H1 (cell line): ENCODE measurements at regions not wholly inside any gene's neighbourhood (a gene's known extent, or its start where the extent isn't known, plus 50 kb on each side); places are given as distances from the start of the nearest gene placed in this dataset.

ENCODE experiments used
- CTCF ChIA-PET: fragments of 300-600 bp; sonication (Branson Sonifier 250); formaldehyde crosslinking; loops from one replicate; lab custom pipeline; 2021; ENCODE audit not compliant: partially characterized antibody; lab: Charles Lee
- POLR2A ChIA-PET: fragments of 300-600 bp; sonication (Branson Sonifier 250); formaldehyde crosslinking; loops from one replicate; lab custom pipeline; 2021; ENCODE audit warnings: inconsistent platforms; ENCODE audit not compliant: partially characterized antibody; lab: Charles Lee
- DNase-seq, 2 experiments: peaks; one replicate each; pipeline versions ENCODE4 v3.0.0 to v3.0.0-alpha.2; 2010 to 2022; ENCODE audit warnings: low spot score in 2 of 2, low read depth in 1 of 2, mixed read lengths in 1 of 2
- FAIRE-seq: peaks from 2 replicates; lab custom pipeline; 2011; peaks lifted over from hg19 to GRCh38; lab: Jason Lieb, UNC
- H2AFZ ChIP-seq: 2 replicates; pipeline ENCODE4 v1.8.1; 2012; ENCODE audit warnings: low read length, inconsistent platforms
- H2AK5ac ChIP-seq: 2 replicates; pipeline ENCODE4 v1.6.1; 2013; ENCODE audit warnings: low read depth, low read length
- H2BK120ac ChIP-seq: replicated peaks from 2 replicates; pipeline ENCODE3; 2013; ENCODE audit warnings: low read depth, low read length, inconsistent platforms
- H2BK12ac ChIP-seq: 2 replicates; pipeline ENCODE4 v1.6.1; 2013; ENCODE audit warnings: low read depth, low read length
- H2BK15ac ChIP-seq: 2 replicates; pipeline ENCODE4 v1.6.1; 2013; ENCODE audit warnings: low read length
- H2BK20ac ChIP-seq: 2 replicates; pipeline ENCODE4 v1.6.1; 2013; ENCODE audit warnings: low read length
- H2BK5ac ChIP-seq: 2 replicates; pipeline ENCODE4 v1.6.1; 2013; ENCODE audit warnings: low read depth, low read length
- H3K14ac ChIP-seq: 2 replicates; pipeline ENCODE4 v1.6.1; 2013; ENCODE audit warnings: inconsistent platforms; ENCODE audit not compliant: insufficient read length
- H3K18ac ChIP-seq: 2 replicates; pipeline ENCODE4 v1.6.1; 2013; ENCODE audit warnings: low read length; ENCODE audit errors: extremely low read depth
- H3K23ac ChIP-seq: 2 replicates; pipeline ENCODE4 v1.6.1; 2013; ENCODE audit warnings: inconsistent platforms; ENCODE audit not compliant: insufficient read length
- H3K23me2 ChIP-seq: 2 replicates; pipeline ENCODE4 v1.6.1; 2013; ENCODE audit warnings: low read depth, low read length
- H3K27ac ChIP-seq: 2 replicates; pipeline ENCODE4 v1.6.1; 2011; ENCODE audit warnings: low read depth, low read length, inconsistent platforms
- H3K27me3 ChIP-seq, 4 experiments: replicated peaks in 1 of 4; 1 replicate in 1 of 4; 2 replicates in 3 of 4; pipeline versions ENCODE4 v1.6.1 to v1.8.1; 2011 to 2013; ENCODE audit warnings: low read length in 3 of 4, mild to moderate bottlenecking in 3 of 4, inconsistent platforms in 2 of 4, mixed read lengths in 2 of 4, moderate library complexity in 1 of 4; ENCODE audit not compliant: control insufficient read depth in 3 of 4, insufficient read depth in 3 of 4; ENCODE audit errors: extremely low read depth in 1 of 4
- H3K36me3 ChIP-seq, 4 experiments: 2 replicates each; pipeline versions ENCODE4 v1.6.1 to v1.8.1; 2011 to 2013; ENCODE audit warnings: mild to moderate bottlenecking in 4 of 4, low read length in 3 of 4, moderate library complexity in 2 of 4, control low read depth in 1 of 4, inconsistent platforms in 1 of 4; ENCODE audit not compliant: insufficient read depth in 4 of 4, control insufficient read depth in 2 of 4
- H3K4ac ChIP-seq: replicated peaks from 2 replicates; pipeline ENCODE3; 2013; ENCODE audit warnings: low read length, low read depth, mixed read lengths, inconsistent platforms; ENCODE audit not compliant: insufficient read length
- H3K4me1 ChIP-seq, 4 experiments: replicated peaks in 1 of 4; 1 replicate in 1 of 4; 2 replicates in 3 of 4; pipeline versions ENCODE4 v1.6.1 to v1.8.1; 2011 to 2013; ENCODE audit warnings: low read length in 3 of 4, inconsistent platforms in 2 of 4, mixed read lengths in 1 of 4; ENCODE audit not compliant: insufficient read depth in 4 of 4, control insufficient read depth in 3 of 4
- H3K4me2 ChIP-seq, 2 experiments: 2 replicates each; pipeline versions ENCODE4 v1.6.1 to v1.8.1; 2011 to 2013; ENCODE audit warnings: low read depth in 2 of 2, low read length in 2 of 2, control low read depth in 1 of 2, inconsistent platforms in 1 of 2, mild to moderate bottlenecking in 1 of 2; ENCODE audit not compliant: insufficient read depth in 1 of 2
- H3K4me3 ChIP-seq, 4 experiments: fragments of 200-600, 300-600 bp in 1 of 4; sonication (generic), shearing (Covaris generic), sonication (Bioruptor Twin) in 1 of 4; 2 replicates each; pipeline versions ENCODE4 v1.5.1 to v1.8.1; 2011 to 2016; ENCODE audit warnings: low read length in 4 of 4, low read depth in 3 of 4, control low read depth in 2 of 4, inconsistent platforms in 2 of 4, mild to moderate bottlenecking in 2 of 4, mixed read lengths in 1 of 4, moderate library complexity in 1 of 4; ENCODE audit not compliant: insufficient read depth in 2 of 4; ENCODE audit errors: extremely low read depth in 1 of 4
- H3K56ac ChIP-seq: replicated peaks from 2 replicates; pipeline ENCODE3; 2013; ENCODE audit warnings: low read depth, mild to moderate bottlenecking, mixed read lengths, low read length, inconsistent platforms; ENCODE audit not compliant: insufficient read length
- H3K79me1 ChIP-seq: 2 replicates; pipeline ENCODE4 v1.6.1; 2013; ENCODE audit warnings: low read depth, low read length, control low read depth
- H3K79me2 ChIP-seq, 2 experiments: 2 replicates each; pipeline versions ENCODE4 v1.6.1 to v1.8.1; 2012 to 2013; ENCODE audit warnings: low read length in 2 of 2, mild to moderate bottlenecking in 2 of 2, inconsistent platforms in 1 of 2; ENCODE audit not compliant: insufficient read depth in 2 of 2, control insufficient read depth in 1 of 2
- H3K9ac ChIP-seq, 4 experiments: replicated peaks in 1 of 4; 1 replicate in 1 of 4; 2 replicates in 3 of 4; pipeline versions ENCODE4 v1.6.1 to v1.8.1; 2011 to 2013; ENCODE audit warnings: low read depth in 3 of 4, low read length in 3 of 4, control low read depth in 2 of 4, mild to moderate bottlenecking in 2 of 4, moderate library complexity in 2 of 4, inconsistent platforms in 1 of 4; ENCODE audit errors: extremely low read depth in 1 of 4
- H3K9me3 ChIP-seq, 2 experiments: 2 replicates each; pipeline versions ENCODE4 v1.6.1 to v1.8.1; 2012 to 2013; ENCODE audit warnings: mild to moderate bottlenecking in 2 of 2, moderate library complexity in 2 of 2, control low read depth in 1 of 2, inconsistent platforms in 1 of 2, low read depth in 1 of 2, low read length in 1 of 2, mixed read lengths in 1 of 2; ENCODE audit not compliant: insufficient read depth in 2 of 2
- H4K20me1 ChIP-seq, 2 experiments: replicated peaks in 1 of 2; 2 replicates each; pipeline versions ENCODE3 to v1.8.1; 2011 to 2013; ENCODE audit warnings: inconsistent platforms in 2 of 2, low read length in 2 of 2, mild to moderate bottlenecking in 1 of 2; ENCODE audit not compliant: insufficient read depth in 2 of 2, control insufficient read depth in 1 of 2
- H4K5ac ChIP-seq: 2 replicates; pipeline ENCODE4 v1.6.1; 2013; ENCODE audit warnings: low read length, low read depth, mixed read lengths, inconsistent platforms; ENCODE audit not compliant: insufficient read length
- H4K8ac ChIP-seq: 2 replicates; pipeline ENCODE4 v1.8.0; 2013; ENCODE audit warnings: mild to moderate bottlenecking, moderate library complexity, low read length, inconsistent platforms; ENCODE audit not compliant: insufficient read depth; ENCODE audit errors: extremely low read depth
- H4K91ac ChIP-seq: replicated peaks from 2 replicates; pipeline ENCODE3; 2013; ENCODE audit warnings: low read length, mixed read lengths, inconsistent platforms; ENCODE audit not compliant: insufficient read length
- EGR1 ChIP-seq: IDR thresholded peaks from 2 replicates; pipeline ENCODE4 v1.6.1; 2011; ENCODE audit warnings: low read depth, low read length, borderline replicate concordance
- EP300 ChIP-seq, 2 experiments: IDR thresholded peaks; 1 replicate in 1 of 2; 2 replicates in 1 of 2; pipeline ENCODE4 v1.6.1; 2011 to 2012; ENCODE audit warnings: low read depth in 2 of 2, low read length in 2 of 2, mild to moderate bottlenecking in 2 of 2, borderline replicate concordance in 1 of 2, inconsistent platforms in 1 of 2, moderate library complexity in 1 of 2
- EZH2 ChIP-seq: fragments of 200-600 bp; sonication (generic); IDR thresholded peaks from 2 replicates; pipeline ENCODE4 v1.7.1; 2012; ENCODE audit warnings: low read depth, mild to moderate bottlenecking, moderate library complexity, low read length, inconsistent platforms; ENCODE audit not compliant: severe bottlenecking
- KDM5A ChIP-seq: fragments of 200-600 bp; IDR thresholded peaks from 2 replicates; pipeline ENCODE4 v1.7.1; 2012; ENCODE audit warnings: mild to moderate bottlenecking, low read length, inconsistent platforms, mixed read lengths
- NANOG ChIP-seq: IDR thresholded peaks from 2 replicates; pipeline ENCODE4 v1.6.1; 2011; ENCODE audit warnings: low read length, low read depth, mild to moderate bottlenecking, inconsistent platforms; ENCODE audit not compliant: insufficient read depth, poor library complexity, severe bottlenecking
- POLR2A ChIP-seq, 2 experiments: IDR thresholded peaks; 1 replicate in 1 of 2; 2 replicates in 1 of 2; pipeline ENCODE4 v1.6.1; 2011; ENCODE audit warnings: low read depth in 2 of 2, low read length in 2 of 2, mild to moderate bottlenecking in 2 of 2; ENCODE audit errors: control extremely low read depth in 1 of 2
- POLR2AphosphoS5 ChIP-seq: IDR thresholded peaks from 2 replicates; pipeline ENCODE4 v1.6.1; 2011; ENCODE audit warnings: low read depth, low read length
- SIRT6 ChIP-seq: IDR thresholded peaks from one replicate; pipeline ENCODE4 v1.7.1; 2012; ENCODE audit warnings: low read length, inconsistent platforms
- SP2 ChIP-seq: IDR thresholded peaks from 2 replicates; pipeline ENCODE4 v1.6.1; 2012; ENCODE audit warnings: mild to moderate bottlenecking, low read length, inconsistent platforms
- TCF12 ChIP-seq: IDR thresholded peaks from 2 replicates; pipeline ENCODE4 v1.6.1; 2011; ENCODE audit warnings: low read depth, mild to moderate bottlenecking, low read length
- TEAD4 ChIP-seq: IDR thresholded peaks from 2 replicates; pipeline ENCODE4 v1.6.1; 2012; ENCODE audit warnings: low read depth, low read length, inconsistent platforms, mixed read lengths
- WGBS, 2 experiments: shearing (Covaris generic) in 1 of 2; methylation state at CpG; one replicate each; pipeline versions ENCODE4 v1.1.6 to v1.1.7; 2013 to 2015; ENCODE audit warnings: low lambda C conversion rate in 2 of 2, mixed read lengths in 2 of 2, inconsistent platforms in 1 of 2, low coverage in 1 of 2, missing lambda C conversion rate in 1 of 2; ENCODE audit not compliant: insufficient replicate concordance in 2 of 2, insufficient coverage in 1 of 2, insufficient read length in 1 of 2; ENCODE audit errors: extremely low coverage in 1 of 2, missing lambda C conversion rate in 1 of 2; 5-methylcytosine and 5-hydroxymethylcytosine counted together
- TF ChIP-seq, protein P1 (sequence below): IDR thresholded peaks from 2 replicates; pipeline ENCODE4 v1.6.1; 2012; ENCODE audit warnings: low read length, inconsistent platforms

DNA sequence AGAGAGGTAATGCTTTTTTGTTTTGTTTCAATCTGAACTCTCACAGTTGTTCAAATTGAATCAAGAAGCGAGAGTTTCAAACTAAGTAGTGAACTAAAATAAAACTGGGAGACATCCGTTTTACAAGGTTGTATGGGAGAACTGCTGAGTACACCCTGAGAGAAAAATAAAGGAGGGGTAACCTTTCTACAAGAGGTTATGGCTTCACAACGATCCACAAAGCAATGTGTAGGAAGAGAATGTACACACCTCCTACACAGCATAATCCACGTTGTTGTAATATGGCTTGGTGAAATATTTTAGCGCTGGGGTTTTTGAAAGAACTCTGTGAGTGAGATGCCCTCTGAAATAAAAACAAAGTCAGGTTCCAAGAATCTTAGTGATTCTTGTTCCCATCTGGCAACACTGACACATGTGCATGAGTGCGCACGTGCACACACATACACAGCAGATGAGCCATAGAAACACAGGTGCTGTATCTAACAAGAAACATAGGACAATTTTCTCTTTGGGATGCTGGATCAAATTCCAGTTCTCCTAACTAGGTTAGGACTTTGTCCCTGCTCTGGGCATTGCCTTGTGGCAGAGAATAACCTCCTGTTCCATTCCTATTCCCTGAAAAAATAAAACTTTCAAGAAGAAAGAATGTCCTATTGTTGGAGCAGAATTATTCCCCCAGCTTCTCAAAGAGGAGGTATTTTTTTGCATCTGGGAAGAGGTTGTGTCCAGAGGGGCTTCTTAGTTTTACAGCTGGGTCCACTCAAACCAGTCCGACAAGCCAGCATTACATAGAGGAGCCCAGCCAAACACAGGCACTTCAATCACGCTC is 94.5 kb upstream of the EFNA5 start:
- Histone ChIP-seq H3K18ac (no peak overlapping the region), H2AFZ (no peak overlapping the region), H2BK120ac (no peak overlapping the region), H3K4me3 (no peak overlapping the region), H3K79me2 (no peaks in the 10 kb centered on the region), H4K8ac (no peak overlapping the region), H2BK12ac (no peak overlapping the region), H3K4me1 (no peaks in the 10 kb centered on the region; a peak in 1 of 7 replicates), H3K4me2 (no peak overlapping the region), H3K27ac (no peak overlapping the region), H2BK15ac (no peak overlapping the region; the same call in 1 of the 2 replicates), H4K91ac (no peak overlapping the region), H3K4ac (no peak overlapping the region), H3K79me1 (no peaks in the 10 kb centered on the region), H4K5ac (no peak overlapping the region), H3K56ac (no peak overlapping the region), H4K20me1 (no peaks in the 10 kb centered on the region), H3K36me3 (no peaks in the 10 kb centered on the region), H3K9ac (no peak overlapping the region), H2AK5ac (no peak overlapping the region; the same call in 1 of the 2 replicates), H2BK5ac (no peak overlapping the region), H3K14ac (no peak overlapping the region), H3K9me3 (no peaks in the 10 kb centered on the region), H2BK20ac (no peak overlapping the region), H3K23ac (no peak overlapping the region), H3K23me2 (no peaks in the 10 kb centered on the region), H3K27me3 (no peaks in the 10 kb centered on the region; a peak in 1 of 7 replicates)
- FAIRE-seq: no peak
- CTCF ChIA-PET: interaction anchor here (1.3 kb wide), 1 partner anchor 12 kb away, joined by 4 read pairs; no protein-coding TSS in a partner anchor
- POLR2A ChIA-PET: no interaction called here
- 90% methylated on average over 9 of the region's 9 CpGs; no CpG with 5 or more reads in 1 of the 2 experiments for WGBS, 2 experiments
- no peak for DNase-seq
- no peak for TF ChIP-seq TCF12
- TF ChIP-seq, protein P1, sequence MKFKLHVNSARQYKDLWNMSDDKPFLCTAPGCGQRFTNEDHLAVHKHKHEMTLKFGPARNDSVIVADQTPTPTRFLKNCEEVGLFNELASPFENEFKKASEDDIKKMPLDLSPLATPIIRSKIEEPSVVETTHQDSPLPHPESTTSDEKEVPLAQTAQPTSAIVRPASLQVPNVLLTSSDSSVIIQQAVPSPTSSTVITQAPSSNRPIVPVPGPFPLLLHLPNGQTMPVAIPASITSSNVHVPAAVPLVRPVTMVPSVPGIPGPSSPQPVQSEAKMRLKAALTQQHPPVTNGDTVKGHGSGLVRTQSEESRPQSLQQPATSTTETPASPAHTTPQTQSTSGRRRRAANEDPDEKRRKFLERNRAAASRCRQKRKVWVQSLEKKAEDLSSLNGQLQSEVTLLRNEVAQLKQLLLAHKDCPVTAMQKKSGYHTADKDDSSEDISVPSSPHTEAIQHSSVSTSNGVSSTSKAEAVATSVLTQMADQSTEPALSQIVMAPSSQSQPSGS: no peak
- TF ChIP-seq KDM5A: no peak
- no peak for TF ChIP-seq EGR1
- no peak for TF ChIP-seq EZH2
- no peak for TF ChIP-seq SP2
- TF ChIP-seq SIRT6: no peak
- no peak for TF ChIP-seq POLR2A (IDR thresholded peaks at IDR 0.05; ENCODE audit: control extremely low read depth in 1 of 2, low read depth in 2 of 2, low read length in 2 of 2)
- TF ChIP-seq TEAD4: no peak
- no peak for TF ChIP-seq NANOG
- TF ChIP-seq EP300 (IDR thresholded peaks at IDR 0.05; ENCODE audit: borderline replicate concordance in 1 of 2, low read depth in 2 of 2, low read length in 2 of 2): no peak
- no peak for TF ChIP-seq POLR2AphosphoS5
